SK-N-SH treated with all-trans-retinoic acid at 6 μM for 48 hours (cell line): ENCODE measurements at regions not wholly inside any gene's neighbourhood (a gene's known extent, or its start where the extent isn't known, plus 50 kb on each side); places are given as distances from the start of the nearest gene placed in this dataset.

Experiments
- ARNTL ChIP-seq: fragments of 450-650 bp; formaldehyde crosslinking; IDR thresholded peaks from 2 replicates; pipeline ENCODE4 v1.5.0; 2020; ENCODE audit warnings: low read depth, mild to moderate bottlenecking, moderate library complexity, borderline replicate concordance
- CREB5 ChIP-seq: fragments of 250-450 bp; sonication (Bioruptor Pico); IDR thresholded peaks from 2 replicates; pipeline ENCODE4 v1.5.1; 2020; ENCODE audit warnings: low read depth, mild to moderate bottlenecking, moderate library complexity
- GLIS3 ChIP-seq: fragments of 250-450 bp; sonication (Bioruptor Pico); IDR thresholded peaks from 2 replicates; pipeline ENCODE4 v1.5.0; 2020; ENCODE audit warnings: mild to moderate bottlenecking, moderate library complexity
- ISL1 ChIP-seq: fragments of 250-450 bp; sonication (Bioruptor Pico); IDR thresholded peaks from 2 replicates; pipeline ENCODE4 v2.1.2; 2022; ENCODE audit warnings: mild to moderate bottlenecking, moderate library complexity
- OSR1 ChIP-seq: fragments of 250-450 bp; sonication (Bioruptor Pico); IDR thresholded peaks from 2 replicates; pipeline ENCODE4 v1.8.0; 2022; ENCODE audit warnings: moderate library complexity, mild to moderate bottlenecking, inconsistent platforms
- POU6F1 ChIP-seq: fragments of 250-450 bp; sonication (Bioruptor Pico); IDR thresholded peaks from 2 replicates; pipeline ENCODE4 v1.8.0; 2021; ENCODE audit warnings: low read depth, mild to moderate bottlenecking, moderate library complexity, borderline replicate concordance
- SNAI2 ChIP-seq: fragments of 250-450 bp; sonication (Bioruptor Pico); IDR thresholded peaks from 2 replicates; pipeline ENCODE4 v1.5.0; 2020; ENCODE audit warnings: mild to moderate bottlenecking, moderate library complexity
- TCF4 ChIP-seq: fragments of 250-450 bp; sonication (Bioruptor Pico); IDR thresholded peaks from 2 replicates; pipeline ENCODE4 v1.8.0; 2021; ENCODE audit warnings: mild to moderate bottlenecking, moderate library complexity, borderline replicate concordance
- TOX ChIP-seq: fragments of 250-450 bp; sonication (Bioruptor Pico); IDR thresholded peaks from 2 replicates; pipeline ENCODE4 v1.8.0; 2021; ENCODE audit warnings: mild to moderate bottlenecking, moderate library complexity, borderline replicate concordance
- ZFP3 ChIP-seq: fragments of 250-450 bp; sonication (Bioruptor Pico); IDR thresholded peaks from 2 replicates; pipeline ENCODE4 v1.5.0; 2020; ENCODE audit warnings: mild to moderate bottlenecking, moderate library complexity
- ZFP30 ChIP-seq: fragments of 450-650 bp; formaldehyde crosslinking; IDR thresholded peaks from 2 replicates; pipeline ENCODE4 v1.5.0; 2022; ENCODE audit warnings: mild to moderate bottlenecking, moderate library complexity
- ZNF8 ChIP-seq: fragments of 450-650 bp; formaldehyde crosslinking; IDR thresholded peaks from 2 replicates; pipeline ENCODE4 v1.5.0; 2020; ENCODE audit warnings: mild to moderate bottlenecking, moderate library complexity

GRCh38 chr13:111625526-111626315 lies 305.3 kb downstream of the TEX29 start:
- no peak for TF ChIP-seq ARNTL (CRISPR knock-in tag)
- TF ChIP-seq GLIS3 (CRISPR knock-in tag): no peak
- no peak for TF ChIP-seq ZFP3 (CRISPR knock-in tag)
- no peak for TF ChIP-seq OSR1 (CRISPR knock-in tag)
- no peak for TF ChIP-seq TOX (CRISPR knock-in tag)
- TF ChIP-seq ISL1 (CRISPR knock-in tag): no peak
- TF ChIP-seq POU6F1 (CRISPR knock-in tag): no peak
- no peak for TF ChIP-seq SNAI2 (CRISPR knock-in tag)
- no peak for TF ChIP-seq ZNF8 (CRISPR knock-in tag)
- no peak for TF ChIP-seq CREB5 (CRISPR knock-in tag)
- TF ChIP-seq ZFP30: no peak
- TF ChIP-seq TCF4: no peak
